ENCODE measurements at regions not wholly inside any gene's neighbourhood (a gene's known extent, or its start where the extent isn't known, plus 50 kb on each side); places are given as distances from the start of the nearest gene placed in this dataset.

- H3K4me1 ChIP-seq = peaks cover 0 to 22% (median 0%) of the 10 kb centered on the region in 3 donors
- H3K4me3 ChIP-seq = no peak overlapping the region
- no peak for DNase-seq
- no peaks in the 10 kb centered on the region for H3K9me3 ChIP-seq
- H3K27ac ChIP-seq = no peak overlapping the region
- H3K36me3 ChIP-seq = no peaks in the 10 kb centered on the region
- intact Hi-C loops (cut with DNase I) = no loop called here
- TF ChIP-seq POLR2A (IDR thresholded peaks at IDR 0.05) (no peak), CTCF (IDR thresholded peaks at IDR 0.05) (no peak)
- 98 to 100% methylated on average over 1 to 5 of the region's 15 CpGs for WGBS, 2 donors
- H3K27me3 ChIP-seq = no peaks in the 10 kb centered on the region
Observed at GRCh38 chr7:41136551-41136950, 566.3 kb downstream of the INHBA start.

GRCh38 chr7:41135511-41135910 is 567.4 kb downstream of the INHBA start:
- H3K4me3 ChIP-seq = no peak overlapping the region
- no peaks in the 10 kb centered on the region for H3K27me3 ChIP-seq
- H3K9me3 ChIP-seq = no peaks in the 10 kb centered on the region
- no peaks in the 10 kb centered on the region for H3K36me3 ChIP-seq
- no peak for TF ChIP-seq CTCF (IDR thresholded peaks at IDR 0.05)
- TF ChIP-seq POLR2A (IDR thresholded peaks at IDR 0.05) = no peak
- no peak overlapping the region for H3K27ac ChIP-seq
- WGBS, 2 donors = 78 to 88% methylated on average over 3 of the region's 6 CpGs
- intact Hi-C loops (cut with DNase I) = no loop called here
- peaks cover 0 to 22% (median 0%) of the 10 kb centered on the region in 3 donors for H3K4me1 ChIP-seq
- no peak for DNase-seq

- WGBS, 2 donors = 16 to 19% methylated on average over 3 of the region's 3 CpGs
- no peaks in the 10 kb centered on the region for H3K27me3 ChIP-seq
- intact Hi-C loops (cut with DNase I) = no loop called here
- H3K4me3 ChIP-seq = no peak overlapping the region
- TF ChIP-seq POLR2A (IDR thresholded peaks at IDR 0.05) (no peak), CTCF (IDR thresholded peaks at IDR 0.05) (no peak)
- H3K27ac ChIP-seq = no peak overlapping the region
- H3K4me1 ChIP-seq = peaks cover 0 to 22% (median 0%) of the 10 kb centered on the region in 3 donors
- no peaks in the 10 kb centered on the region for H3K36me3 ChIP-seq
- no peaks in the 10 kb centered on the region for H3K9me3 ChIP-seq
- no peak for DNase-seq
Observed at GRCh38 chr7:41134300-41135255, 568.3 kb downstream of the INHBA start.

GRCh38 chr7:41133690-41134299 is 569.1 kb downstream of the INHBA start:
- 72% methylated on average over 9 to 10 of the region's 10 CpGs for WGBS, 2 donors
- no peak overlapping the region for H3K4me3 ChIP-seq
- intact Hi-C loops (cut with DNase I) = no loop called here
- H3K27me3 ChIP-seq = no peaks in the 10 kb centered on the region
- H3K36me3 ChIP-seq = no peaks in the 10 kb centered on the region
- H3K27ac ChIP-seq = no peak overlapping the region
- peaks cover 0 to 22% (median 0%) of the 10 kb centered on the region in 3 donors for H3K4me1 ChIP-seq
- DNase-seq = no peak
- TF ChIP-seq POLR2A (IDR thresholded peaks at IDR 0.05) = no peak
- no peak for TF ChIP-seq CTCF (IDR thresholded peaks at IDR 0.05)
- H3K9me3 ChIP-seq = no peaks in the 10 kb centered on the region

GRCh38 chr7:41131956-41132355 is 570.9 kb downstream of the INHBA start:
- no peak for DNase-seq
- Histone ChIP-seq H3K27me3 (no peaks in the 10 kb centered on the region), H3K36me3 (no peaks in the 10 kb centered on the region), H3K4me3 (no peak overlapping the region), H3K9me3 (no peaks in the 10 kb centered on the region), H3K27ac (no peak overlapping the region), H3K4me1 (peaks cover 0 to 22% (median 0%) of the 10 kb centered on the region in 3 donors)
- intact Hi-C loops (cut with DNase I) = no loop called here
- WGBS, 2 donors = 72 to 73% methylated on average over 6 of the region's 6 CpGs
- TF ChIP-seq CTCF (IDR thresholded peaks at IDR 0.05) = no peak
- TF ChIP-seq POLR2A (IDR thresholded peaks at IDR 0.05) = no peak
